Hepatocyte (in vitro differentiated cells): ENCODE measurements at regions not wholly inside any gene's neighbourhood (a gene's known extent, or its start where the extent isn't known, plus 50 kb on each side); places are given as distances from the start of the nearest gene placed in this dataset.

ENCODE experiments used
- DNase-seq: peaks from one replicate; pipeline ENCODE4 v3.0.0-alpha.2; 2016; ENCODE audit warnings: low spot score
- H2AFZ ChIP-seq: fragments of 200-600 bp; sonication (generic); 2 replicates; pipeline ENCODE4 v1.6.0; 2016; ENCODE audit warnings: antibody characterized with exemption, mild to moderate bottlenecking
- H3K27ac ChIP-seq: fragments of 200-600 bp; sonication (generic); 2 replicates; pipeline ENCODE4 v1.5.1; 2016; ENCODE audit warnings: mild to moderate bottlenecking
- H3K27me3 ChIP-seq: fragments of 200-600 bp; sonication (generic); 2 replicates; pipeline ENCODE4 v1.6.1; 2016
- H3K36me3 ChIP-seq: fragments of 200-600 bp; sonication (generic); replicated peaks from 2 replicates; pipeline ENCODE4 v1.5.1; 2016; ENCODE audit warnings: low read depth; ENCODE audit not compliant: insufficient read depth
- H3K4me1 ChIP-seq: fragments of 200-600 bp; sonication (generic); 2 replicates; pipeline ENCODE4 v1.5.1; 2016; ENCODE audit warnings: mild to moderate bottlenecking, moderate library complexity; ENCODE audit not compliant: insufficient read depth
- H3K4me2 ChIP-seq: fragments of 200-600 bp; sonication (generic); 2 replicates; pipeline ENCODE4 v1.6.0; 2016
- H3K4me3 ChIP-seq: fragments of 200-600 bp; sonication (generic); 2 replicates; pipeline ENCODE4 v1.5.1; 2016; ENCODE audit warnings: mild to moderate bottlenecking
- H3K79me2 ChIP-seq: fragments of 200-600 bp; sonication (generic); 2 replicates; pipeline ENCODE4 v1.6.0; 2017; ENCODE audit warnings: mild to moderate bottlenecking
- H3K9me2 ChIP-seq: fragments of 200-600 bp; sonication (generic); replicated peaks from 2 replicates; pipeline ENCODE4 v1.6.0; 2017; ENCODE audit warnings: mild to moderate bottlenecking; ENCODE audit not compliant: insufficient read depth
- H3K9me3 ChIP-seq: fragments of 200-600 bp; sonication (generic); 2 replicates; pipeline ENCODE4 v1.5.1; 2016; ENCODE audit warnings: low read depth, mild to moderate bottlenecking
- H4K20me1 ChIP-seq: fragments of 200-600 bp; sonication (generic); 2 replicates; pipeline ENCODE4 v1.6.0; 2016; ENCODE audit warnings: mild to moderate bottlenecking; ENCODE audit not compliant: insufficient read depth, poor library complexity, severe bottlenecking
- CTCF ChIP-seq: fragments of 200-600 bp; sonication (generic); IDR thresholded peaks from 2 replicates; pipeline ENCODE4 v1.5.1; 2016; ENCODE audit warnings: antibody characterized with exemption, mild to moderate bottlenecking; ENCODE audit not compliant: poor library complexity
- EZH2 ChIP-seq: fragments of 200-600 bp; sonication (generic); IDR thresholded peaks from 2 replicates; pipeline ENCODE4 v1.6.1; 2016; ENCODE audit warnings: antibody characterized with exemption, mild to moderate bottlenecking, borderline replicate concordance
- EZH2phosphoT487 ChIP-seq: fragments of 200-600 bp; sonication (generic); IDR thresholded peaks from one replicate; pipeline ENCODE4 v1.6.1; 2018; ENCODE audit warnings: antibody characterized with exemption, mild to moderate bottlenecking, low read depth, moderate library complexity; ENCODE audit not compliant: unreplicated experiment, severe bottlenecking
- WGBS: methylation state at CpG from one replicate; pipeline ENCODE4 v1.1.6; 2016; ENCODE audit warnings: low lambda C conversion rate; ENCODE audit errors: missing lambda C conversion rate; 5-methylcytosine and 5-hydroxymethylcytosine counted together

GRCh38 chr13:111584870-111585269 is 264.4 kb downstream of the TEX29 start:
- Histone ChIP-seq H3K36me3 (no peaks in the 10 kb centered on the region), H3K4me3 (no peak overlapping the region), H3K4me2 (no peak overlapping the region), H3K9me2 (no peaks in the 10 kb centered on the region), H3K4me1 (no peaks in the 10 kb centered on the region), H3K79me2 (no peaks in the 10 kb centered on the region), H3K27me3 (no peaks in the 10 kb centered on the region), H2AFZ (no peak overlapping the region), H3K27ac (no peak overlapping the region), H4K20me1 (no peaks in the 10 kb centered on the region), H3K9me3 (no peaks in the 10 kb centered on the region)
- TF ChIP-seq EZH2phosphoT487 (no peak), CTCF (no peak), EZH2 (no peak)
- no peak for DNase-seq
- 90% methylated on average over 13 of the region's 13 CpGs for WGBS

GRCh38 chr13:111586291-111586690 is 265.8 kb downstream of the TEX29 start:
- no peaks in the 10 kb centered on the region for H3K36me3 ChIP-seq
- H3K9me2 ChIP-seq: no peaks in the 10 kb centered on the region
- no peak overlapping the region for H3K4me3 ChIP-seq
- H3K27me3 ChIP-seq: no peaks in the 10 kb centered on the region
- no peak overlapping the region for H3K4me2 ChIP-seq
- DNase-seq: no peak
- H3K9me3 ChIP-seq: no peaks in the 10 kb centered on the region
- no peak overlapping the region for H3K27ac ChIP-seq
- no peaks in the 10 kb centered on the region for H4K20me1 ChIP-seq
- TF ChIP-seq EZH2 (no peak), CTCF (no peak), EZH2phosphoT487 (no peak)
- H2AFZ ChIP-seq: no peak overlapping the region
- no peaks in the 10 kb centered on the region for H3K4me1 ChIP-seq
- 91% methylated on average over 27 of the region's 27 CpGs for WGBS
- no peaks in the 10 kb centered on the region for H3K79me2 ChIP-seq

- H3K27me3 ChIP-seq: no peaks in the 10 kb centered on the region
- H3K4me2 ChIP-seq: no peak overlapping the region
- no peaks in the 10 kb centered on the region for H3K9me3 ChIP-seq
- no peaks in the 10 kb centered on the region for H3K36me3 ChIP-seq
- no peaks in the 10 kb centered on the region for H3K9me2 ChIP-seq
- no peak overlapping the region for H2AFZ ChIP-seq
- no peak overlapping the region for H3K4me3 ChIP-seq
- H3K27ac ChIP-seq: no peak overlapping the region
- no peaks in the 10 kb centered on the region for H3K4me1 ChIP-seq
- no peaks in the 10 kb centered on the region for H4K20me1 ChIP-seq
- no peaks in the 10 kb centered on the region for H3K79me2 ChIP-seq
- no peak for DNase-seq
- TF ChIP-seq EZH2 (no peak), CTCF (no peak)
- 94% methylated on average over 14 of the region's 14 CpGs for WGBS
Measured at GRCh38 chr13:111587249-111587648, 266.8 kb downstream of the TEX29 start.

GRCh38 chr13:111589321-111589720 is 268.9 kb downstream of the TEX29 start:
- H3K79me2 ChIP-seq: no peaks in the 10 kb centered on the region
- H3K27ac ChIP-seq: no peak overlapping the region
- no peak overlapping the region for H2AFZ ChIP-seq
- WGBS: 80% methylated on average over 4 of the region's 4 CpGs
- H3K36me3 ChIP-seq: no peaks in the 10 kb centered on the region
- H3K4me3 ChIP-seq: no peak overlapping the region
- no peaks in the 10 kb centered on the region for H3K9me3 ChIP-seq
- no peaks in the 10 kb centered on the region for H3K9me2 ChIP-seq
- no peaks in the 10 kb centered on the region for H4K20me1 ChIP-seq
- TF ChIP-seq EZH2 (no peak), CTCF (no peak), EZH2phosphoT487 (no peak)
- H3K27me3 ChIP-seq: no peaks in the 10 kb centered on the region
- no peak for DNase-seq
- H3K4me1 ChIP-seq: no peaks in the 10 kb centered on the region
- H3K4me2 ChIP-seq: no peak overlapping the region
